Femur (tissue), 1 donor: ENCODE measurements at regions not wholly inside any gene's neighbourhood (a gene's known extent, or its start where the extent isn't known, plus 50 kb on each side); places are given as distances from the start of the nearest gene placed in this dataset.
A peak's percentile ranks its signal among the peaks of the same experiment; 100 is the strongest.
"Not testable (repeated sequence)": the region's sequence is repeated elsewhere in the genome, so short reads cannot be mapped to it uniquely, and the experiment has no call there.

ENCODE experiments used
- DNase-seq: peaks from one replicate; pipeline ENCODE4 v3.0.0-alpha.2; 2017

- no peak for DNase-seq
These were observed 393.4 kb downstream of the ZFHX3 start for GRCh38 chr16:72654535-72654934.

GRCh38 chr16:72649254-72649944, 398.5 kb downstream of the ZFHX3 start:
- DNase-seq, result no peak

GRCh38 chr16:72646615-72647014, 401.3 kb downstream of the ZFHX3 start:
- no peak for DNase-seq

- no peak for DNase-seq
These were observed 402.4 kb downstream of the ZFHX3 start for GRCh38 chr16:72645538-72645937.

- no peak for DNase-seq
These were observed 403.0 kb downstream of the ZFHX3 start for GRCh38 chr16:72644911-72645310.

- no peak for DNase-seq
These were observed 408.4 kb downstream of the ZFHX3 start for GRCh38 chr16:72639494-72639893.

GRCh38 chr16:72637306-72637705, 410.6 kb downstream of the ZFHX3 start:
- DNase-seq, result no peak

- no peak for DNase-seq
These were observed 412.2 kb downstream of the ZFHX3 start for GRCh38 chr16:72635694-72636093.

GRCh38 chr16:72635104-72635503, 412.8 kb downstream of the ZFHX3 start:
- no peak for DNase-seq

- not testable (repeated sequence) for DNase-seq
These were observed 420.6 kb downstream of the ZFHX3 start for GRCh38 chr16:72627182-72627896.

- DNase-seq, result no peak
These were observed 421.3 kb downstream of the ZFHX3 start for GRCh38 chr16:72626623-72627022.

GRCh38 chr16:72621651-72622050, 426.3 kb downstream of the ZFHX3 start:
- no peak for DNase-seq

GRCh38 chr16:72620853-72621252, 427.1 kb downstream of the ZFHX3 start:
- no peak for DNase-seq

- DNase-seq, result no peak
These were observed 427.6 kb downstream of the ZFHX3 start for GRCh38 chr16:72620348-72620747.

- no peak for DNase-seq
These were observed 432.1 kb downstream of the ZFHX3 start for GRCh38 chr16:72615856-72616255.

GRCh38 chr16:72612718-72613117, 435.2 kb downstream of the ZFHX3 start:
- no peak for DNase-seq

GRCh38 chr16:72612256-72612655, 435.7 kb downstream of the ZFHX3 start:
- DNase-seq, result peak; percentile 33

GRCh38 chr16:72609933-72610332, 438.0 kb upstream of the PMFBP1 start:
- no peak for DNase-seq

- no peak for DNase-seq
These were observed 437.1 kb upstream of the PMFBP1 start for GRCh38 chr16:72609066-72609465.

- no peak for DNase-seq
These were observed 432.4 kb upstream of the PMFBP1 start for GRCh38 chr16:72604375-72604774.

- DNase-seq, result no peak
These were observed 430.5 kb upstream of the PMFBP1 start for GRCh38 chr16:72602499-72602898.

GRCh38 chr16:72598696-72599095, 426.7 kb upstream of the PMFBP1 start:
- DNase-seq, result no peak

- DNase-seq, result no peak
These were observed 426.0 kb upstream of the PMFBP1 start for GRCh38 chr16:72597938-72598337.

- no peak for DNase-seq
These were observed 424.4 kb upstream of the PMFBP1 start for GRCh38 chr16:72596373-72596772.
